OCI-LY7 (cell line): ENCODE measurements at regions not wholly inside any gene's neighbourhood (a gene's known extent, or its start where the extent isn't known, plus 50 kb on each side); places are given as distances from the start of the nearest gene placed in this dataset.

Experiments used
- EZH2phosphoT487 ChIP-seq: fragments of 200-600 bp; sonication (generic); IDR thresholded peaks from 2 replicates; pipeline ENCODE4 v1.6.1; 2018; ENCODE audit warnings: low read depth, borderline replicate concordance, mild to moderate bottlenecking, mixed run types, antibody characterized with exemption, low read length, moderate library complexity, mixed read lengths
- TF ChIP-seq, protein P1 (sequence below): fragments of 200-600 bp; sonication (generic); conservative IDR thresholded peaks from 2 replicates; pipeline ENCODE4 v1.5.1; 2014; ENCODE audit warnings: mild to moderate bottlenecking, antibody characterized with exemption, low read length, moderate library complexity, mixed read lengths

DNA sequence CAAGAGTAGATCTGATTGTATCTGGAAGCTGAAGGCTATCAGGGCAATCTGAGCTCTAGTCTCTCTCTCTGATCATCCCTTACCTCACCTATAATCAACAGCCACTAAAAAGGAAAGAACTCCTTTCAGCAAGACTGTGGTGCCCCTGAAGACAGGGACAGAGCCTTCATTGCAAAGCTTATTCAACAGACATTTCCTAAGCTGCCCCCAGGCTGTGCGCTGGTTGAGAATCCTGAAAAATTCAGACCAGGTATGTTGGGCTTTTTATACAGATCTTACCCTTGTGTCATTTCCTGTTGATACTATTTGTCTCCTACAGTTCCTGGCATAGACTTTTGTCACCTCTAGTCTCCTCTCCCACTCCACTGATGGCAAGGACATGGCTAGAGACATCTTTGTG is 63.3 kb upstream of the PLA2G4A start:
- TF ChIP-seq, protein P1, sequence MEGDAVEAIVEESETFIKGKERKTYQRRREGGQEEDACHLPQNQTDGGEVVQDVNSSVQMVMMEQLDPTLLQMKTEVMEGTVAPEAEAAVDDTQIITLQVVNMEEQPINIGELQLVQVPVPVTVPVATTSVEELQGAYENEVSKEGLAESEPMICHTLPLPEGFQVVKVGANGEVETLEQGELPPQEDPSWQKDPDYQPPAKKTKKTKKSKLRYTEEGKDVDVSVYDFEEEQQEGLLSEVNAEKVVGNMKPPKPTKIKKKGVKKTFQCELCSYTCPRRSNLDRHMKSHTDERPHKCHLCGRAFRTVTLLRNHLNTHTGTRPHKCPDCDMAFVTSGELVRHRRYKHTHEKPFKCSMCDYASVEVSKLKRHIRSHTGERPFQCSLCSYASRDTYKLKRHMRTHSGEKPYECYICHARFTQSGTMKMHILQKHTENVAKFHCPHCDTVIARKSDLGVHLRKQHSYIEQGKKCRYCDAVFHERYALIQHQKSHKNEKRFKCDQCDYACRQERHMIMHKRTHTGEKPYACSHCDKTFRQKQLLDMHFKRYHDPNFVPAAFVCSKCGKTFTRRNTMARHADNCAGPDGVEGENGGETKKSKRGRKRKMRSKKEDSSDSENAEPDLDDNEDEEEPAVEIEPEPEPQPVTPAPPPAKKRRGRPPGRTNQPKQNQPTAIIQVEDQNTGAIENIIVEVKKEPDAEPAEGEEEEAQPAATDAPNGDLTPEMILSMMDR = no peak
- TF ChIP-seq EZH2phosphoT487 = no peak
